Activated B cell treated with CpG ODN at 0.5 μM for 24 hours (primary cell): ENCODE measurements at regions not wholly inside any gene's neighbourhood (a gene's known extent, or its start where the extent isn't known, plus 50 kb on each side); places are given as distances from the start of the nearest gene placed in this dataset.
A peak's percentile ranks its signal among the peaks of the same experiment; 100 is the strongest.

Experiments used
- ATAC-seq: fragments of 200-7000 bp; cut with Tn5 transposase; one replicate; pipeline ENCODE4 v1.10.0; 2021; ENCODE audit warnings: low read depth, mild to moderate bottlenecking, moderate library complexity
- CTCF ChIA-PET: fragments of 350-600 bp; sonication (Branson Sonifier 250); formaldehyde crosslinking; loops from one replicate; lab custom pipeline; 2021; ENCODE audit warnings: antibody characterized with exemption; lab: Charles Lee
- POLR2A ChIA-PET: fragments of 350-600 bp; sonication (Branson Sonifier 250); formaldehyde crosslinking; loops from one replicate; lab custom pipeline; 2021; ENCODE audit warnings: antibody characterized with exemption; lab: Charles Lee
- DNase-seq: peaks from one replicate; pipeline ENCODE4 v3.0.0; 2022
- H3K27ac Mint-ChIP-seq: one replicate; pipeline ENCODE4 v1.8.0; 2020; ENCODE audit warnings: mixed read lengths
- H3K27me3 Mint-ChIP-seq: one replicate; pipeline ENCODE4 v1.8.0; 2021; ENCODE audit warnings: mixed read lengths
- H3K36me3 Mint-ChIP-seq: one replicate; pipeline ENCODE4 v1.8.0; 2021; ENCODE audit warnings: low read depth, mixed read lengths
- H3K4me1 Mint-ChIP-seq: one replicate; pipeline ENCODE4 v1.8.0; 2021; ENCODE audit warnings: mixed read lengths
- H3K4me3 Mint-ChIP-seq: one replicate; pipeline ENCODE4 v1.8.0; 2020; ENCODE audit warnings: mild to moderate bottlenecking, mixed read lengths
- H3K9me3 Mint-ChIP-seq: one replicate; pipeline ENCODE4 v1.8.0; 2020; ENCODE audit warnings: mixed read lengths
- CTCF ChIP-seq: fragments of 200-600 bp; IDR thresholded peaks from one replicate; pipeline ENCODE4 v1.8.0; 2022; ENCODE audit warnings: antibody characterized with exemption, mild to moderate bottlenecking
- intact Hi-C: fragments of 100-400 bp; cut with micrococcal nuclease; formaldehyde crosslinking; loops from one replicate; pipeline ENCODE4 v1.15.1; 2024

GRCh38 chr12:92218394-92219077 is 72.9 kb upstream of the BTG1 start:
- Mint-ChIP-seq H3K4me1 (peaks cover 23% of the 10 kb centered on the region), H3K4me3 (peak overlapping the region; percentile 5), H3K27me3 (no peaks in the 10 kb centered on the region), H3K36me3 (no peaks in the 10 kb centered on the region), H3K27ac (peak overlapping the region; percentile 46), H3K9me3 (no peaks in the 10 kb centered on the region)
- ChIA-PET CTCF (interaction anchor here (1.0 to 1.1 kb wide), 2 partner anchors 46 to 190 kb away, joined by 3 read pairs; no protein-coding TSS in a partner anchor), POLR2A (interaction anchor here (0.9 to 3.4 kb wide), 7 partner anchors 8 to 224 kb away, joined by 3 to 28 read pairs (median 5); partner anchors contain the start of gene BTG1)
- DNase-seq (no peak), ATAC-seq (peak; percentile 87)
- intact Hi-C loops = no loop called here
- TF ChIP-seq CTCF = no peak

- Mint-ChIP-seq H3K27me3 (no peaks in the 10 kb centered on the region), H3K36me3 (no peaks in the 10 kb centered on the region), H3K4me1 (peaks cover 23% of the 10 kb centered on the region), H3K9me3 (no peaks in the 10 kb centered on the region), H3K27ac (no peak overlapping the region), H3K4me3 (no peak overlapping the region)
- DNase-seq (no peak), ATAC-seq (no peak)
- ChIA-PET CTCF (no interaction called here), POLR2A (interaction anchor here (0.7 to 1.7 kb wide), 2 partner anchors 70 to 229 kb away, joined by 4 read pairs; partner anchors contain the start of gene BTG1)
- intact Hi-C loops = no loop called here
- TF ChIP-seq CTCF = no peak
Observed at GRCh38 chr12:92216092-92216491, 70.4 kb upstream of the BTG1 start.

- no peak overlapping the region for H3K27ac Mint-ChIP-seq
Observed at GRCh38 chr12:92215358-92215757, 69.7 kb upstream of the BTG1 start.

GRCh38 chr12:92213166-92213565 is 67.5 kb upstream of the BTG1 start:
- H3K36me3 Mint-ChIP-seq = no peaks in the 10 kb centered on the region
- H3K4me3 Mint-ChIP-seq = no peak overlapping the region
- H3K4me1 Mint-ChIP-seq = peaks cover 32% of the 10 kb centered on the region
- TF ChIP-seq CTCF = no peak
- H3K27me3 Mint-ChIP-seq = no peaks in the 10 kb centered on the region
- POLR2A ChIA-PET = no interaction called here
- ATAC-seq (no peak), DNase-seq (no peak)
- intact Hi-C loops = no loop called here
- H3K27ac Mint-ChIP-seq = no peak overlapping the region
- H3K9me3 Mint-ChIP-seq = peaks cover 3% of the 10 kb centered on the region
- CTCF ChIA-PET = interaction anchor here (1.1 kb wide), 1 partner anchor 150 kb away, joined by 3 read pairs; no protein-coding TSS in a partner anchor

More at GRCh38 chr12:92215358-92215757, 69.7 kb upstream of the BTG1 start:
- CTCF ChIA-PET = no interaction called here
- H3K27me3 Mint-ChIP-seq = no peaks in the 10 kb centered on the region
- no peak for DNase-seq
- no peaks in the 10 kb centered on the region for H3K36me3 Mint-ChIP-seq
- no peak for ATAC-seq
- TF ChIP-seq CTCF = no peak
- peaks cover under 1% of the 10 kb centered on the region for H3K9me3 Mint-ChIP-seq
- H3K4me3 Mint-ChIP-seq = no peak overlapping the region
- POLR2A ChIA-PET = interaction anchor here (0.7 to 1.7 kb wide), 2 partner anchors 69 to 230 kb away, joined by 4 read pairs; partner anchors contain the start of gene BTG1
- intact Hi-C loops = no loop called here
- H3K4me1 Mint-ChIP-seq = peaks cover 24% of the 10 kb centered on the region

- no peak for DNase-seq
- POLR2A ChIA-PET = interaction anchor here (0.6 to 3.0 kb wide), 3 partner anchors 38 to 69 kb away, joined by 4 to 23 read pairs (median 11); partner anchors contain the start of gene BTG1
- peaks cover 31% of the 10 kb centered on the region for H3K4me1 Mint-ChIP-seq
Observed at GRCh38 chr12:92210071-92210470, 64.4 kb upstream of the BTG1 start.

More at GRCh38 chr12:92210071-92210470, 64.4 kb upstream of the BTG1 start:
- Mint-ChIP-seq H3K27ac (peak overlapping the region; percentile 9), H3K4me3 (no peak overlapping the region), H3K27me3 (no peaks in the 10 kb centered on the region), H3K36me3 (no peaks in the 10 kb centered on the region), H3K9me3 (peaks cover 3% of the 10 kb centered on the region)
- no peak for ATAC-seq
- no peak for TF ChIP-seq CTCF
- CTCF ChIA-PET = no interaction called here
- intact Hi-C loops = no loop called here
